NOMO-1 treated with DMSO at 0.1 percent for 48 hours (cell line): ENCODE measurements at regions not wholly inside any gene's neighbourhood (a gene's known extent, or its start where the extent isn't known, plus 50 kb on each side); places are given as distances from the start of the nearest gene placed in this dataset.
"Not testable (repeated sequence)": the region's sequence is repeated elsewhere in the genome, so short reads cannot be mapped to it uniquely, and the experiment has no call there.

Experiments used
- DNase-seq: peaks from one replicate; lab custom pipeline; 2025; ENCODE audit not compliant: unreplicated experiment; lab: John Stamatoyannopoulos, UW

GRCh38 chr13:50404769-50405168 lies 389.5 kb downstream of the KCNRG start:
- DNase-seq = no peak

GRCh38 chr13:50406831-50407230 lies 391.6 kb downstream of the KCNRG start:
- no peak for DNase-seq

GRCh38 chr13:50408068-50408467 lies 392.8 kb downstream of the KCNRG start:
- DNase-seq = no peak

- DNase-seq = no peak
These were observed 394.0 kb downstream of the KCNRG start for GRCh38 chr13:50409220-50409619.

- no peak for DNase-seq
These were observed 395.9 kb downstream of the KCNRG start for GRCh38 chr13:50410921-50411746.

- no peak for DNase-seq
These were observed 396.9 kb downstream of the KCNRG start for GRCh38 chr13:50412046-50412617.

- no peak for DNase-seq
These were observed 399.4 kb downstream of the KCNRG start for GRCh38 chr13:50414640-50415039.

GRCh38 chr13:50415428-50415827 lies 400.2 kb downstream of the KCNRG start:
- no peak for DNase-seq

- DNase-seq = no peak
These were observed 402.4 kb downstream of the KCNRG start for GRCh38 chr13:50417597-50417996.

GRCh38 chr13:50419331-50419865 lies 404.2 kb downstream of the KCNRG start:
- DNase-seq = no peak

- no peak for DNase-seq
These were observed 404.7 kb downstream of the KCNRG start for GRCh38 chr13:50419896-50420295.

- DNase-seq = no peak
These were observed 405.7 kb downstream of the KCNRG start for GRCh38 chr13:50420718-50421472.

GRCh38 chr13:50421473-50422130 lies 406.4 kb downstream of the KCNRG start:
- no peak for DNase-seq

- no peak for DNase-seq
These were observed 407.2 kb downstream of the KCNRG start for GRCh38 chr13:50422181-50423148.

GRCh38 chr13:50424993-50425392 lies 409.7 kb downstream of the KCNRG start:
- no peak for DNase-seq

GRCh38 chr13:50425772-50426171 lies 410.5 kb downstream of the KCNRG start:
- peak; percentile 18 for DNase-seq

GRCh38 chr13:50426927-50427326 lies 411.7 kb downstream of the KCNRG start:
- no peak for DNase-seq

GRCh38 chr13:50427511-50427910 lies 412.3 kb downstream of the KCNRG start:
- not testable (repeated sequence) for DNase-seq

GRCh38 chr13:50428183-50428877 lies 413.1 kb downstream of the KCNRG start:
- no peak for DNase-seq
